HG03280 (cell line): ENCODE measurements at regions not wholly inside any gene's neighbourhood (a gene's known extent, or its start where the extent isn't known, plus 50 kb on each side); places are given as distances from the start of the nearest gene placed in this dataset.
"Not testable (repeated sequence)": the region's sequence is repeated elsewhere in the genome, so short reads cannot be mapped to it uniquely, and the experiment has no call there.

Source experiments
- ATAC-seq: cut with Tn5 transposase; IDR thresholded peaks from one replicate; pipeline ENCODE4 v1.9.1; 2021; ENCODE audit warnings: mild to moderate bottlenecking, moderate library complexity; ENCODE audit not compliant: unreplicated experiment

DNA sequence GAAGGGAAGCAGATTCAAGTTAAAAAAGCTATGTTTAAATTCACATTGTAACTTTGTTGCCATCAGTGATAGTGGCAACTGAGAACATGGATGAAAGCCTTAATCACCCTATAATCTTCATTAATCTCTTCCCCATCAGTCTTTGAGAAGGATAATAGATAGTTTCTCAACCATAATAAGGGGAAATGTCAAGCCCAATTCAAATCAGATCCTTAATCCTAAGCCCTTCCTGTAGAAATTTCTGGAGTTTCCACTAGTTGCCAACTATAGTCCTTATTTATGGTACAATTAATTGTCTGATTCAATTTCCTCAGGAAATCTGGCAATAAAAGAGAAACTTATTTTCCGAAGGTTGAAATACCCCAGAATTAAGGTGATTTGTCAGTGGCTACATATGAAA, 431.8 kb downstream of the ZWINT start:
- no peak for ATAC-seq

DNA sequence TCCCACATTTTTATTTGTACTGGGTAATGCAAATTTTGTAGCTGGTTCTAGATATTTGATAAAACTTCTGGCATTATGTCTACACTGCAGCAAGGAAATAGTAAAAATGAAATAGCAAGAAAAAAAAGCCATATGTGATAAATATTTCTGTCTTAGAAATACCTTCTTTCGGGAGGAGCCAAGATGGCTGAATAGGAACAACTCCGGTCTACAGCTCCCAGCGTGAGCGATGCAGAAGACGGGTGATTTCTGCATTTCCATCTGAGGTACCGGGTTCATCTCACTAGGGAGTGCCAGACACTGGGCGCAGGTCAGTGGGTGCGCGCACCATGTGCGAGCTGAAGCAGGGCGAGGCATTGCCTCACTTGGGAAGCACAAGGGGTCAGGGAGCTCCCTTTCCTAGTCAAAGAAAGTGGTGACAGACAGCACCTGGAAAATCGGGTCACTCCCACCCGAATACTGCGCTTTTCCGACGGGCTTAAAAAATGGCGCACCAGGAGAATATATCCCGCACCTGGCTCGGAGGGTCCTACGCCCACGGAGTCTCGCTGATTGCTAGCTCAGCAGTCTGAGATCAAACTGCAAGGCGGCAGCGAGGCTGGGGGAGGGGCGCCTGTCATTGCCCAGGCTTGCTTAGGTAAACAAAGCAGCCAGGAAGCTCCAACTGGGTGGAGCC, 461.4 kb downstream of the ZWINT start:
- ATAC-seq: not testable (repeated sequence)

DNA sequence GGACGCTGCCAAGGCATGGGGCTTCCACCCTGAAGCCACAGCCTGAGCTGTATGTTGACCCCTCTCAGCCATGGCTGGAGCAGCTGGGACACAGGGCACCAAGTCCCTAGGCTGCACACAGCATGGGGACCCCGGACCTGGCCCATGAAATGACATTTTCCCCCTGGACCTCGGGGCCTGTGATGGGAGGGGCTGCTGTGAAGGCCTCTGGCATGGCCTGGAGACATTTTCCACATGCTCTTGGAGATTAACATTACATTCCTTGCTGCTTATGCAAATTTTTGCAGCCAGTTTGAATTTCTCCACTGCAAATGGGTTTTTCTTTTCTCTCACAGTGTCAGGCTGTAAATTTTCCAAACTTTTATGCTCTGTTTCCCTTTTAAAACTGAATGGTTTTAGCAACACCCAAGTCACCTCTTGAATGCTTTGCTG, 463.6 kb downstream of the ZWINT start:
- no peak for ATAC-seq

DNA sequence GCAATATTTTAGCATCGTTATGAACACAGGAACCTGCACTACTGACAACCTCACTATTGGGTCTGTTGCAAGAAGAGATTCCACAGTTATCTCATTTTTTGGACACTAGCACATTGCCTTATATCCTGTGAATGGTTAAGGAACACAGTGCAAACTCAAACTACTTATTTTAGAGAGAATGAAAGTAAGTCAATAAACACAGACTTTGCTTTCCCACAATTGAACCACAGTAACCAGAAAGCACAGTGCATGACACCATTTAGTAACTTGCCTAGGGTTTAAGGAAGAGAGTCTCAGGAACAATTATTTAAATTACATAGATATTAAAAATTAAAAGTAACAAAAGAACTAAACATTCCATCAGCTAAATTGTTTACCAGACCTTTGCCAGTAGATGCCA, 468.8 kb downstream of the ZWINT start:
- no peak for ATAC-seq

DNA sequence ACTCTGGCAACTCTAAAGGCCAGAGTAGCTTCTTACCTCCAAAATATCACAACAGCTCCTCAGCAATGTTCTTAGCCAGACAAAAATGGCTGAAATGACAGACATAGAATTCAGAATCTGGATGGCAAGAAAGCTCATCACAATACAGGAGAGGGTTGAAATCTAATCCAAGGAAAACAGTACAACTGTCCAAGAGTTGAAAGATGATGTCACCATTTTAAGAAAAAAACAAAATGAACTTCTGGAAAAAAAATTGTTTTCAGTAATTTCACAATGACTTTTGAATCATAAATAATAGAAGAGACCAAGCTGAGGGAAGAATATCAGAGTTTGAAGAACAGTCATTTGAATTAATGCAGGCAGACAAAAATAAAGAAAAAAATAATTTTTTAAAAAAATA, 479.5 kb downstream of the ZWINT start:
- ATAC-seq: no peak

DNA sequence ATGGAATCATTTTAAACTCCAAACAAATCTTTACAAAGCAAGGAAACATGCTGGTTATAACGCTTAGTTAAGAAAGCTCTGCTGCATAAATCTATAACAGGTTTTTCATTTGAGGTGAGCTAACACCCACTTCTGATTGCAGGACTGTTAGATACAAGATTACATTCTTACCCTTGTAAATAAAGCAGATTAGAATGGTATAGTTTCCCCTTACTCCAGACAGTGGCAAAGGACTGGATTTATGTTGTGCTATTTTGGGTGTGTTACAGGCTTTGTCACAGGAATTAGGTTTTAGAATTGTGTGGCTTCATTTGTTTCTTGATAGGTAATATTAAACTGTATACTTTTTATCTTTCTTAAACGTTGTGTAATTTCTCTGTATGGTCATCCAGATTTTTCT, 487.6 kb downstream of the ZWINT start:
- ATAC-seq: no peak

DNA sequence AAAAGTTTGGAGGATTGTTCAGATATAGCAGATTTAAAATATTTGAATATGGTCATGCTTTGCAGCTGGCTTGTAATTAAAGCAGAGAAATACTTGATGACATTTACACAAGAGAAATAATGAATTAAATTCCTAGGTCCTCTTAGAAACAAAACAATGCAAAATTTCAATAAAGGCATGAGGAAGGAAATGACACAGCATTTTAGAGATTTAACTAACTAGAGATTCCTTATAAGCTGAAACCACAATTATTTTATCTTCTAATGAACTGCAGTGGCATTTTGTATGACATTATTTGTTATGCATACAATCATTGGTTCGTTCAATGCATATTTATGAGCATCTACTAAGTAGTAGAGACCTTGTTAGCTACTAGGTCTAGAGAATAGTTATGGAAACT, 490.9 kb downstream of the ZWINT start:
- ATAC-seq: no peak

DNA sequence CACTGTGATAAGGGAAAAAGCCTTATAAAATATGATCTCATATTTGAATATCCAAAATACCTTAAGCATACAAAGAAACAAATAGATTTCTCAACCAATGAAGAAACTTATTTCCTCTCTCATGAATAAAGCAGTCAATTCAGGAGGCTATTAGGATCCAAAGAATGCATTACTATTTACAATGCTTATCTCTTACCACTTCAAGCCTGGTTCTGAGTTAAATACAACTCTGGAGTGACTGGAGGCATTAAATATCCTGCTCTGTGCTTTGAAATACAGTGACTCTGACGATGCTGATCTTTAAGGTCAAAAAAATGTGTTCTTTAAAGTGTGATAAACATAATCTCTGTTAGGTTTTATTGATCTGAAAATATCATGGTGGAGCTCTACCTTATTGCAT, 493.2 kb downstream of the ZWINT start:
- no peak for ATAC-seq

DNA sequence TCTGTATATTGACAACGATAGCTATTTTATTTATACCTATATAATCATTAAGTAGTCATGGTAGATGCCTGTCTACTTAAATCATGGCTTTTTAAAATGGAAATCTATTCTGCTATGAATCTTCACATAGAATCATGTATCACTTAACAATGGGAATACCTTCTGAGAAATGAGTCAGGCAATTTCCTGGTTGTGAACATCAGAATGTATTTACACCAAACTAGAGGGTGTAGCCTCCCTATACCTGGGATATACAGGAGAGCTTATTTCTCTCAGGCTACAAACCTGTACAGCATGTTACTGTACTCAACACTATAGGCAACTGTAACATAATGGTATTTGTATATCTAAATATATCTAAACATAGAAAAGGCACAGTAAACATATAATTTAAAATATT, 502.3 kb downstream of the ZWINT start:
- ATAC-seq: no peak

DNA sequence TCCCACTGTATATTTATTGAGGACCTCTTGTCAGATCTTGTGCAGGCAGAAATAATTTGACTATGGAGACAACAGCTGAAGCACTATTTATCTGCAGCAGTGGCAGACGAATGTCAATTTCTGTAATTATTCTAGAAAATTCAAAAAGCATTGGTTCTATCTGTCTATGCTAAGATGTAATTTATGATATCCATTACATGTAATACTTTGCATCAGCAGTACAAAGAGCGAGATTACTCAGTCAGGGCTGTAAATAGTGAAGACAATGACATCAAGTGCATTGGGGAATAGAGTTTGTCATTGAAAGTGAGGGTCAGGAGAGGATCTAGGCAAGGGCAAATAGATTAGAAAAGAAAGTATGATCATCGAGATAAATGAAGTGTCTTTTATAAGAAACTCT, 508.2 kb downstream of the ZWINT start:
- ATAC-seq: no peak

DNA sequence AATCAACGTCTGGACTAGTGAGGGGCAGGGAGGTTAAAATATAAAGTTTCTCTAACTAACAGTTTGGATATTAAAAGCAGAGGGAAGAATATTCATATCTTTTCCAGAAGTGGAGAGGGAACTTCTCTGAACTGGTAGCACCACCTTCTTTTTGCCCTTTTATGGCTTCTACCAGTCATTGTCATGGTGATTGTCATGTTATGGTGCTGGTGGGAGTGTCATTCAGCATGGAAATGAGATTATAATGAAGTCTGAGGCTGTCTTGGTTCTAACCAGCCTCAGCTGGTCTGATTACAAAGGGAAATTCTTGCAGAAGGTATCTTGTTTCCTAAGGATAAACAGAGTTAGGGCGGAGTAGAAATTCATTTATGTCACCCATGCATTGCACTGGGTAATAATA, 523.8 kb downstream of the ZWINT start:
- no peak for ATAC-seq

DNA sequence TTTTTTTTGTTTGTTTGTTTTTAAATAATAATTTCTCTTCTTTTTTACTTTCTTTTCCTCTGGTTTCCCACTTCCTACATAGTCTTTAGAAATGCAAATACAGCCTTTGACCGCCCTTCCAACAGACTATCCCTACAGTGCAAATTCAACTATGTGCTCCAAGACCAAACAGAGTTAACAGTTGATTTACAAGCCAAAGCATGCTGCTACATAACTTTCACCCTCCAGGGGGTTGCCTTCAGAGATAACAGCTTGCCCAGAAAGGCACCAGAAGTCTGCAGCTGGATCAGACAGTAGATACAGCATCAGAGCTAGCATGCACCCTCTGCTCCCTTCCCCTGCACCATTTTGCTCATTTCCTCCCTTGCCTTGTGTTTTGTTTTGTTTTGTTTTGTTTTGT, 539.0 kb downstream of the ZWINT start:
- ATAC-seq: no peak

DNA sequence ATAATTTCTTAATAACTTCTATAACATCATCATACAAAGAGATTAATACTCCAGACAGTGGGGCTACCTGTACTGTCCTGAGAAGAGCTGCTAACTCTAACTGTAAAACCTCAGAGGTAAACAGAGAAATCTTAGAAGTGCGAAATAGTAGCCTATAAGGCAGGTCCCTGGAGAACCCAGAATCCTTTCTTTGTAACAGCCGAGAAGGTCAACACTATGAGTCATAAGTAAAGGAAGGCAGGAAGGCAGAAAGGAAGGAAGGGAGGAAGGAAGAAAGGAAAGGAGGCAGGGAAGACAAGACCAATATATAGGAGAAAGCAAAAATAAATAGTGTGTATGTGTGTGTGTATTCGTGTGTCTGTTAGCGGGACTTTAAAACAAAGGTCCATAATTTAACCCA, 540.6 kb downstream of the ZWINT start:
- ATAC-seq: no peak

DNA sequence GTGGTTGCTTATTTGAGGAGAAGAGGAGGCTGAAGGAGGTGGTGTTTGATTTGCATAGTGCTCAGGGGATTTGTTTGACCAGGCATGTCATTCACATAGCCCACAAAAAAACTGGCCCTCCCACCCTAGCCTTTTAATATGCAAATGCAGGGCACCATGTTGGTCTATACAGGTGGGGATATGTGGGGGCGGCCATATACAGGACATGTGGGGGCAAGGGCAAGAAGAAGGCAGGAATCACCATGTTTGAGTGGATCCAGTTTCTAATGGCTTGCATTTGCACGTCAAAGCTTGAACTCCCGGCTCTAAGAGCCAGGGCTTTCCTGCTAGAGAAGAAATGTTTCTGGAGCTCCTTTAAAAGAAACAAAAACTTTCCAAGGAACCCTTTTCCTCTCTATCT, 541.0 kb downstream of the ZWINT start:
- no peak for ATAC-seq

DNA sequence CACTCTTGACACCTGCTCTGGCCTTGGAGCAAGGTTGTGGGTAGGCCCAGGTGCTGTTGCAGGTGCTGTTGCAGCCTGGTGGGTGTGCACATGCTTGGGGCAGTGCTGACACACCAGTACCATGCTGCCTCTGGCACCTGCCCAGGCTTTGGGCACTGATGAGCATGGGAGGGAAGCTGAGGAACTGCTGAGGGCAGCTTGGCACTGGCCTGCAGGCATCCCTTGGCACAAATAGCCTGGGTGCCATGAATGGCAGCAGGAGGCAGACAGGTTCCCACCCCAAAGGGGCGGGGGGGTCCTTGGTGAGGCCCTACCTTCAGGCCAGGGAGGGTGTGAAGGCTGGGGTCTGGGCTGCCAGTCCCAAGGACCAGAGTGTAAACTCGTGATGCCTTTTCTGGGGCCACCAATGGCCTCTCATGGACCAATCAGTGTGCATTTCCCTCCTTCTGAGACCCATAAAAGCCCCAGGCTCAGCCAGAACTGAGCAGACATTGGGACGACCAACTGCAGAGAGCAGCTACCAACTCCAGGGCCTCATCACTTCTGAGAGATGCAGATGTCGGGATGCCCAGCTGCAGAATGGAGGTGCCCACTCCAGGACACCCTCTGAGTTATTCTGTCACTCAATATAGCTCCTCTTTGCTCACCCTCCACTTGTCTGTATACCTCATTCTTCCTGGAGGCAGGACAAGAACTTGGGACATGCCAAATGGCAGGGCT, 547.4 kb downstream of the ZWINT start:
- ATAC-seq: no peak

DNA sequence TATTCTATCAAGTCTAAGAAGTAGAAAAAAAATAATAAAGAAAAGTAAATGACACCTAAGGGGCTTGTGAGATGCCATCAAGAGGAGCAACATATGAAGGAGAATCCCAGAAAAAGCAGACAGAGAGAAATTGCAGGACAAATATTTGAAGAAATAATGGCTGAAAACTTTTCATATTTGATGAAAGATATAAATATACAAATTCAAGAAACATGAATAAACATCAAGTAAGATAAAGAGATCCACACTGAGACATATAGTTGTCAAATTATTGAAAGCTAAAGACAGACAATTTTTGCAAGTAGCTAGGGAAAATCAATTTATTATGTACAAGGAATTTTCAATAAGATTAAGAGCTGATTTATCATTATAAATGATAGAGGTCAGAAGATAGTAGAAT, 558.0 kb downstream of the ZWINT start:
- ATAC-seq: no peak

DNA sequence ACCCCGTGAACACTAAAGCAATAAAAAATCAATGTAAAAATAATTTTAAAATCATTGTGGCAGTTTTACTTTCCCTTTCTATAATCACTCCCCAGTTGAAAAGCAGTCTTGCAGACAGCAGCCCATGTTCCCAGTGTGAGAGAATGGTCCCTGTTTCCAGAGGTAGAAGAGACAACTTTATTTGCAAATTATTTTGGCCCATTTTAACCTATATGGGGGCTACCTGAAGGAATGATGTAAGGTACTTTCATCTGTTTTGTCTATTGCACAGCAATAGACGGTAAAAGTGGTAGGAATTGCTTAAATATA, 559.8 kb downstream of the ZWINT start:
- ATAC-seq: no peak

DNA sequence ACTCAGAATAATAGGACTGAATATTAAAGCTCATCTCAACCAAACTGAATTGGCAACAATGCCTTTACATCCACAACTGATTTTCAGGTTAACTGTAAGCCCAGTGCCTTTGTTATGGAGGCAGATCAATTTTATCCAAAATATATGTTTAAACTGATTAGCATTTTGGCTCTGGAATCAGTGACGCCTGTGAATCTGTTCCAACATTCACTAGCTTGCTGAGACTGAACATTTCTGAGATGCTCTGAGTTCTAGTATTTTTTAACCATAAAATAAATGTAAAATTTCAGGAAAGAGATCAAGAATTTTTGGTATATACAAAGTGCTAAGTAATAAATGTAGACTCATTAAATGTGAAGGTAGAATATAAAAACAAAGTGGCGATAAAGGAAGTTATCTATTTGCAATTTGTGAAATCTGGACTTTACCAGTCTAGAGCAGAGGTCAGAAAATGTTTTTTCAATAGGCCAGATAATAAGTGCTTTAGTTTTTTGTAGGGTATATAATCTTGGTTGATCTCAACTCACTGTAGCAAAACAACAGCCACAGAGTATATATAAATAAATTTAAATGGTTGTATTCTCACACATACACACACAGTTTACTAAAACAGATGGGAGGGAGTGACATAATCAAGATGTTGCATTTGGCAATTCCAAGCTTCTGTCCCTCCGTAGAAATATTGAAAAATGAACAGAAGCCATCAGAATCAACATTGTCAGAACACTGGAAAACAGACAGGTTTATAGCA, 560.3 kb downstream of the ZWINT start:
- no peak for ATAC-seq

DNA sequence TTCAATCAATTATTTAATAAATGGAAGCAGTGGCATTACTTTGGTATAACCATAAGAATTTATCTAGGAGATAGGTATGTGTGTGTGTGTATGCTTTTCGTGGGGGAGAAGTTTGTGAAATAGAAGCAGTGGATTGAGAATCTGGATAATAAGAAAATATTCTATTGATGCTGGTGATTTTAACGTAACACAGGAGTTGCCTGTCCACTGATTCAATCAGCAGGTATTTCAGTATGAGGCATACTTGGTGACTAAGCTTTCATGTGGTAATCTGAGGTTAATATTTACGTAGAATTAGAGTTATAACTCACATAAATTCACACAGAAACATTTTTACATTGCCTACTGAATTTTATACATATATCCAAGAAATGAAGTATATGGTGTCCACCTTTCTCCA, 568.0 kb downstream of the ZWINT start:
- ATAC-seq: no peak

DNA sequence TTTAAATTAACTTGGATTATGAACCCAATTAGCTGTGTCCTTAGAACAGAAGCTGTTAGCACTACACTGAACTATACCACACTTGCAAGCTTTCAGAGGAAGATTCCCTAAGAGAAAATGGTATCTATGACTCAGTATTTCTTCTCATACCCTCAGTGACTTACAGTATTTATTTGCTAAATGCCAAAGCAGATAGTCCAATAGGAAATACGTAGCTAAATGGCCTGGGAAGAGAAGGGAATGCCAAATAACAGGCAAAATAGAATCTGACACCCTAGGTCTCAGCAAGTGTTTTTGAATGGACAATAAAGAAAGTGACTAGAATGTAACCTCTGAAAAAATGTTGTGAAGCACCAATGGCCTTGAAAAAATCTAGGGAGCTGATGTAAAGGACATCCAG, 570.8 kb downstream of the ZWINT start:
- not testable (repeated sequence) for ATAC-seq

DNA sequence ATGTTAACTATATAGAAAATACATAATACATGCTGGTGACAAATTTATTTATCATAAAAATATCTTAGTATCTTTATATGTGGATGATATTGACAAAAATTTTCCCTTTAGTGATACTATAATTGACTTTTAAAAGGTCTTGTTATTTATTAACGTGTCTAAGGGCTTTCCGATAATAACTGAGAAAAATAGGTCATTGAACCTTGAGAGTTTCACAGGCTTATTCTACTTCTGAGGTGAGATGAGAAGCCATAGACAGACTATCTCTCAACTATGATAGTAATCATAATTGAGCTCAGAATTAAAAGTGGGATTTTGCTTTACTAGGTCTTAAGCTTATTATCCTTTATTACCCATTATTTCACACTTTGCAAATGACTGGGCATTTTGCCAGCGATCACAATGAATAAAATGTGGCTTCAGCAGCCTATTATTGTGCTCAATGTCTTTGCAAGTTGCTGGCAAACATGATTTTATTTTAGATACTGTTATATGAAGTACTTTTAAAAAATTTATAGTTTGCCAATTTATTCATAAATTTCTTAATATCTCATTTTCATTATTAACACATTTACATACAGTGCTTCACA, 574.5 kb downstream of the ZWINT start:
- no peak for ATAC-seq

DNA sequence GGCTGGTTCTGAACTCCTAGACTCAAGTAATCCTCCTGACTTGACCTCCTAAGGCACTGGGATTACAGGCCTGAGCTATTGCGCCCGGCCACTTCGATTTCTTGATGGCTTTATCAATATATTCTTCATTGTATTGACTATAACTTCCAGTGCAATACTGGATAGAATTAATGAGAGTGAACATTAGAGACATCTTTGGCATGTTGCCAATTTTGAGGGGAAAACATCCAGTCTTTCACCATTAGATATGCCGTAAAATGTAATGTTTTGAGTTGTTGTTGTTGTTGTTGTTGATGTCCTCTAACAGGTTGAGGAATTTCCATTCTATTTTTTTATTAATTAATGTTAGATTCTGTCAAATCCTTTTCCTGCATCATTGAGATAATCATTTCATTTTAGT, 578.9 kb downstream of the ZWINT start:
- no peak for ATAC-seq
